AG09319 (cell line): ENCODE measurements at regions not wholly inside any gene's neighbourhood (a gene's known extent, or its start where the extent isn't known, plus 50 kb on each side); places are given as distances from the start of the nearest gene placed in this dataset.

Experiments
- DNase-seq: peaks from one replicate; pipeline ENCODE4 v3.0.0-alpha.2; 2010; ENCODE audit warnings: low read depth; ENCODE audit errors: extremely low read depth
- CTCF ChIP-seq: IDR thresholded peaks from 2 replicates; pipeline ENCODE4 v1.5.1; 2011; ENCODE audit warnings: low read depth, mild to moderate bottlenecking, inconsistent platforms, low read length, moderate library complexity

GRCh38 chr2:107466241-107466640 lies 360.5 kb upstream of the RGPD4 start:
- TF ChIP-seq CTCF: no peak
- DNase-seq: no peak

DNA sequence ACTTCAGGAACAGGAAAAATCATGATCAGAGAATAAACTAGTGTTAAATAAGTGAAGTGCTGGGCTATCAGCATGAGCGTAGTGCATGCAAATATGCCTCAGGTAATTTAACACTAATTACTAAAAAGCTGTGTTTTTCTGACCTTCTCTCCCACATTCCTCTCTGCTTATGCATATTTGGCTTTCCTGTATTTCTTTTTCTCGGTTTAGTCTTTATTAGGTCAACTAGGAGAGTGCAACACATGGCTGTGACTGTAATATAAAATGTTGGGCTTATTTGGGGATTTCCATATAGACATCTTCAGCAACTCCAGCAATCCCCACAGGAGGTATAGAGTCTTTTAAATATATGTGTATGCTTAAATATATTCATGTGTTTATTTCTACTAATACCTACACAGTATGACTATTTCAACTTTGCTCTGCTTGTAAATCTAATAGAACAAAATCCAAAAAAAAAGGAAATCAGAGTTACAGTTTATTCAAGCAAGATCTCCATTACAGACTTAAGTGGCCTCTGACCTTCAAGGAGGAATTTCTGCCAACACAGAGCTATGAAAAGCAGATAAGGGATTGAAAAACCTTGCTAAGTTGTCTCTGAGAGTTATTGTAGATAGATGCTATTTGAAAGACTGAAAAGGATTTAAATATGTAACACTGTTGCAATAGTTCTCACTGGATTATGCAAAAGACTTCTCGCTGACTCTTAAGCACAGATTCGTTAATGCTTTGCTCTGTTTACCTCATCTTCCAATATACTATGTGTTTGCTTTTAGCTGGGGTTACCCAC lies 359.5 kb upstream of the RGPD4 start:
- no peak for DNase-seq
- TF ChIP-seq CTCF: no peak

GRCh38 chr2:107469437-107469995 lies 357.2 kb upstream of the RGPD4 start:
- no peak for TF ChIP-seq CTCF

GRCh38 chr2:107473150-107473549 lies 353.5 kb upstream of the RGPD4 start:
- TF ChIP-seq CTCF: no peak
- no peak for DNase-seq

More at GRCh38 chr2:107469437-107469995, 357.2 kb upstream of the RGPD4 start:
- no peak for DNase-seq

DNA sequence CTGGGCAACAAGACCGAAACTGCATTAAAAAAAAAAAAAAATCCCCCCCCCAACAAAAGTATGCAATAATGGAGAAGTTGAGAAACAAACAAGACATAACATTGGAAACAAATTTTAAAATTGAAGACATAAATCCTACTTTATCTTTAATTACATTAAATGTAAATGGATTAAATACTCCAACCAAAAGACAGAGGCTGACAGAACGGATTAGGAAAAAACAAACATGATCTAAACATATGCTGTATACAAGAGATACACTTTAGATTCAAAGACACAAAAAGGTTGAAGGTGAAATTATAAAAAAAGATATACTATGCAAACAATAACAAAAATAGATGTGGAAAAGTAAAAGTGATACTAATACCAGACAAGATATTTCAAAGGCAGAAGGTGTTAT lies 350.8 kb upstream of the RGPD4 start:
- no peak for TF ChIP-seq CTCF
- DNase-seq: no peak

DNA sequence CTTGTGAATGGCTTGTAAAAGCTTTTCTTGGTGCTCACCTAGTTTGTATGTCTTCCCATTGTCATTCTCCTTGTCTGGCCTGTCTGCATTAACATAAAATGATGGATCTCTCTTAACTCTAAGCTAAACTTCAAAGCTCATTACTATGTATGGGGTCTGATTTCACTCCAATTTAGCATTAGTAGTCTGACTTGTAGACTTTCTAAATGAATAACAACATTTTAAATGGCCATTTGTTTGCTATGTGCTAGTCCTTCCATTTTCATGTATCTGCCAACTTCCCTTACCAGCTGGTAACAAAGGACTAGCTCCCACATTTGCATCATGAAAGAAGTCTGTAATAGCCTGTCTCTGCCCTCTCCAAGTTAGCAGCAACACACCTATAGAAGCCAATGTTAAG lies 324.2 kb upstream of the RGPD4 start:
- no peak for TF ChIP-seq CTCF
- no peak for DNase-seq

DNA sequence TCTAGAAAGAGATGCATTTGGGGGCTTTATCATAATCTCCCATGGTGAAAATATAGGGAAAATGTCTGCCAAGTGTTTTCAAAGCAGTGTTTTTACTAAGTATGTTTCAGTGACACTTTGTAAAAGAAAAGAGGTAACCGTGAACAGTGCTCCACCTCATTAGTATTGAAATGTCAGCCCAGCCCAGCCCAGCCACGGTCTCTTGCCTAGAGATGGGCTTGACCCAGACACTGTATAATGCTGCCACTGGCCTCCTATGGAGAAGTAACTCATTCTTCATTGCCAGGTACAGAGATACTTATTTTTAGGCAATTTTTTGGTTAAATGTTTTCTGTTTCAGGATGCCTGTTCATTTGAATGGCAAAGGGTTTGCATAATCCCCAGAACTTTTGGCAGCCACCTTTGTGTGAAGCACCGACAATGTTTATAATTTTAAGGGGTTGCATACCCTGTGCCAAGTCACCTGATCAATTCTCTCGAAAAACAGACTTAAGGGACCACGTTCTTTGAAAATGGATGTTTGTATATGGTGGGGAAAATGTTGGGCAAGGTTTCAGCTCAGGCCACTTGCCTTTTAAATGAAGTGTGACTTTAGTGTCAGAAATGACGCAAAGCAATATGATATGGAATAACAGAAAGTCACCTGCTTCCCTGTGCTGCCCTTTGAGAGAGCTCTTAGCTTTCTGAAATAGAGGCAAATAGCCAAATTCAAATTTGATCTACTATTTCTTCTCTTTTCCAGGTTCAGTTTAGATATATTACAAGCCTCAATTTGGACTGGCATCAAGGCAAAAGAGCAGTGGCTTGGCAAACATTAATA lies 314.5 kb upstream of the RGPD4 start:
- DNase-seq: no peak
- no peak for TF ChIP-seq CTCF
